ENCODE measurements at regions not wholly inside any gene's neighbourhood (a gene's known extent, or its start where the extent isn't known, plus 50 kb on each side); places are given as distances from the start of the nearest gene placed in this dataset.

GRCh38 chr15:47356297-47356696 lies 361.0 kb upstream of the SEMA6D start:
- no peak for TF ChIP-seq CTCF (IDR thresholded peaks at IDR 0.05; ENCODE audit: low read depth, low read length, poor library complexity, severe bottlenecking)
- no peak for TF ChIP-seq EZH2phosphoT487 (IDR thresholded peaks at IDR 0.05; ENCODE audit: borderline replicate concordance, low read length)
